Peyer's patch (tissue), 4 donors: ENCODE measurements at regions not wholly inside any gene's neighbourhood (a gene's known extent, or its start where the extent isn't known, plus 50 kb on each side); places are given as distances from the start of the nearest gene placed in this dataset.

Experiments used
- CTCF ChIP-seq, 6 experiments: fragments of 450-650 bp in 4 of 6; fragments of 200-600 bp in 2 of 6; sonication (generic) in 1 of 6; IDR thresholded peaks; one replicate each; pipeline ENCODE4 v1.5.1; 2017 to 2019; ENCODE audit warnings: antibody characterized with exemption in 6 of 6, mild to moderate bottlenecking in 3 of 6, moderate library complexity in 1 of 6
- POLR2A ChIP-seq, 2 donors: fragments of 450-650 bp; IDR thresholded peaks; one replicate each; pipeline ENCODE4 v1.5.1; 2017; ENCODE audit warnings: antibody characterized with exemption in 2 of 2, mild to moderate bottlenecking in 2 of 2, moderate library complexity in 2 of 2

GRCh38 chr14:83455561-83455960, 1921.9 kb upstream of the SEL1L start:
- TF ChIP-seq CTCF (IDR thresholded peaks at IDR 0.05), result no peak
- no peak for TF ChIP-seq POLR2A (IDR thresholded peaks at IDR 0.05)
